ENCODE measurements at regions not wholly inside any gene's neighbourhood (a gene's known extent, or its start where the extent isn't known, plus 50 kb on each side); places are given as distances from the start of the nearest gene placed in this dataset.

- peaks cover 1% of the 10 kb centered on the region for H3K27me3 Mint-ChIP-seq (ENCODE audit: unreplicated experiment)
- H3K9me3 Mint-ChIP-seq (ENCODE audit: unreplicated experiment): peaks cover 16% of the 10 kb centered on the region
- no peak for DNase-seq (ENCODE audit: low spot score)
These were observed 62.3 kb upstream of the CNTNAP4 start for GRCh38 chr16:76214856-76215255.

GRCh38 chr16:76222087-76222486 is 55.1 kb upstream of the CNTNAP4 start:
- Mint-ChIP-seq H3K27me3 (ENCODE audit: unreplicated experiment) (peaks cover 1% of the 10 kb centered on the region), H3K27ac (ENCODE audit: unreplicated experiment) (no peak overlapping the region), H3K4me1 (ENCODE audit: unreplicated experiment) (no peaks in the 10 kb centered on the region), H3K36me3 (ENCODE audit: low read depth, unreplicated experiment) (no peaks in the 10 kb centered on the region), H3K9me3 (ENCODE audit: unreplicated experiment) (peaks cover 18% of the 10 kb centered on the region), H3K4me3 (ENCODE audit: unreplicated experiment) (no peak overlapping the region)
- no peak for TF ChIP-seq CTCF (IDR thresholded peaks at IDR 0.05; ENCODE audit: unreplicated experiment)
- DNase-seq (ENCODE audit: low spot score): no peak

More at GRCh38 chr16:76214856-76215255, 62.3 kb upstream of the CNTNAP4 start:
- Mint-ChIP-seq H3K27ac (ENCODE audit: unreplicated experiment) (no peak overlapping the region), H3K4me1 (ENCODE audit: unreplicated experiment) (no peaks in the 10 kb centered on the region), H3K36me3 (ENCODE audit: low read depth, unreplicated experiment) (no peaks in the 10 kb centered on the region), H3K4me3 (ENCODE audit: unreplicated experiment) (no peak overlapping the region)
- TF ChIP-seq CTCF (IDR thresholded peaks at IDR 0.05; ENCODE audit: unreplicated experiment): no peak

GRCh38 chr16:76222853-76223252 is 54.3 kb upstream of the CNTNAP4 start:
- TF ChIP-seq CTCF (IDR thresholded peaks at IDR 0.05; ENCODE audit: unreplicated experiment): no peak
- H3K4me1 Mint-ChIP-seq (ENCODE audit: unreplicated experiment): no peaks in the 10 kb centered on the region
- H3K27me3 Mint-ChIP-seq (ENCODE audit: unreplicated experiment): peaks cover 1% of the 10 kb centered on the region
- DNase-seq (ENCODE audit: low spot score): no peak
- H3K4me3 Mint-ChIP-seq (ENCODE audit: unreplicated experiment): no peak overlapping the region
- peaks cover 17% of the 10 kb centered on the region for H3K9me3 Mint-ChIP-seq (ENCODE audit: unreplicated experiment)
- no peaks in the 10 kb centered on the region for H3K36me3 Mint-ChIP-seq (ENCODE audit: low read depth, unreplicated experiment)
- no peak overlapping the region for H3K27ac Mint-ChIP-seq (ENCODE audit: unreplicated experiment)

GRCh38 chr16:76226011-76226410 is 51.2 kb upstream of the CNTNAP4 start:
- Mint-ChIP-seq H3K27me3 (ENCODE audit: unreplicated experiment) (no peaks in the 10 kb centered on the region), H3K9me3 (ENCODE audit: unreplicated experiment) (peaks cover 21% of the 10 kb centered on the region), H3K36me3 (ENCODE audit: low read depth, unreplicated experiment) (no peaks in the 10 kb centered on the region), H3K4me1 (ENCODE audit: unreplicated experiment) (no peaks in the 10 kb centered on the region), H3K4me3 (ENCODE audit: unreplicated experiment) (no peak overlapping the region), H3K27ac (ENCODE audit: unreplicated experiment) (no peak overlapping the region)
- no peak for TF ChIP-seq CTCF (IDR thresholded peaks at IDR 0.05; ENCODE audit: unreplicated experiment)
- DNase-seq (ENCODE audit: low spot score): no peak

- H3K4me3 Mint-ChIP-seq (ENCODE audit: unreplicated experiment): no peak overlapping the region
These were observed 50.7 kb upstream of the CNTNAP4 start for GRCh38 chr16:76226481-76226880.

More at GRCh38 chr16:76226481-76226880, 50.7 kb upstream of the CNTNAP4 start:
- no peak for DNase-seq (ENCODE audit: low spot score)
- H3K27ac Mint-ChIP-seq (ENCODE audit: unreplicated experiment): no peak overlapping the region
- no peak for TF ChIP-seq CTCF (IDR thresholded peaks at IDR 0.05; ENCODE audit: unreplicated experiment)
- peaks cover 24% of the 10 kb centered on the region for H3K9me3 Mint-ChIP-seq (ENCODE audit: unreplicated experiment)
- H3K36me3 Mint-ChIP-seq (ENCODE audit: low read depth, unreplicated experiment): no peaks in the 10 kb centered on the region
- no peaks in the 10 kb centered on the region for H3K4me1 Mint-ChIP-seq (ENCODE audit: unreplicated experiment)
- no peaks in the 10 kb centered on the region for H3K27me3 Mint-ChIP-seq (ENCODE audit: unreplicated experiment)
